ENCODE measurements at regions not wholly inside any gene's neighbourhood (a gene's known extent, or its start where the extent isn't known, plus 50 kb on each side); places are given as distances from the start of the nearest gene placed in this dataset.

DNA sequence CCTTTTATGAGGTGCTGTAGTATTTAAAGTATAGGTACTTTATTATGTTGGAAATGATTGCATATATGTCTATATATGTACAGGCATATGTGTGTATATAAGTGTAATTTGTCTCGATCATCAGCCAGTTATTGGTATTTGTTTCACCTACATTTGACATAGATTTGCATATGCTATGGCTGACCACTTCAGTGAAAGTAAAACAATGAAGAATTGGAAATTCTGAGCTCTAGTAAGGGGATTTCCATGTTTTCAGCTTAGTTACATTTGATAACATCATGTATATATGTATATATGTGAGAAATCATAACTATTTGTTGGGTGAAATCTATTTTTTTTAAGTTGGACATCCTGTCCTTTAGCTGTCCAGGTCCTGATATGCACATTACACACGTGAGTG, 1303.9 kb downstream of the EFNB2 start:
- Histone ChIP-seq H3K79me2 (ENCODE audit: low read length) (no peaks in the 10 kb centered on the region), H3K4me1 (ENCODE audit: insufficient read depth, low read length) (no peaks in the 10 kb centered on the region), H3K4me2 (ENCODE audit: low read length) (no peak overlapping the region), H3K9me2 (replicated peaks; ENCODE audit: low read length) (no peaks in the 10 kb centered on the region), H3K27ac (ENCODE audit: low read length) (no peak overlapping the region), H4K20me1 (ENCODE audit: low read length) (no peaks in the 10 kb centered on the region), H3K9me3 (ENCODE audit: low read length) (no peaks in the 10 kb centered on the region), H3K27me3 (ENCODE audit: low read length) (no peaks in the 10 kb centered on the region), H3K9ac (ENCODE audit: low read length) (no peak overlapping the region), H3K4me3 (ENCODE audit: low read length) (no peak overlapping the region), H2AFZ (ENCODE audit: low read length) (no peak overlapping the region), H3K36me3 (ENCODE audit: low read depth, low read length) (no peaks in the 10 kb centered on the region), H3F3A (ENCODE audit: low read length, unreplicated experiment) (no peaks in the 10 kb centered on the region)
- ChIA-PET POLR2A (ENCODE audit: unreplicated experiment) (no interaction called here), CTCF (no interaction called here)
- intact Hi-C loops (cut with micrococcal nuclease) = no loop called here
- no peak for ATAC-seq
- no peak for DNase-seq
- no TSS peak for BruUV-seq (replicated peaks)
- TF ChIP-seq EZH2 (IDR thresholded peaks at IDR 0.05; ENCODE audit: low read length, unreplicated experiment) (no peak), EZH2phosphoT487 (IDR thresholded peaks at IDR 0.05; ENCODE audit: borderline replicate concordance, low read length) (no peak)
- TF ChIP-seq, protein P1, sequence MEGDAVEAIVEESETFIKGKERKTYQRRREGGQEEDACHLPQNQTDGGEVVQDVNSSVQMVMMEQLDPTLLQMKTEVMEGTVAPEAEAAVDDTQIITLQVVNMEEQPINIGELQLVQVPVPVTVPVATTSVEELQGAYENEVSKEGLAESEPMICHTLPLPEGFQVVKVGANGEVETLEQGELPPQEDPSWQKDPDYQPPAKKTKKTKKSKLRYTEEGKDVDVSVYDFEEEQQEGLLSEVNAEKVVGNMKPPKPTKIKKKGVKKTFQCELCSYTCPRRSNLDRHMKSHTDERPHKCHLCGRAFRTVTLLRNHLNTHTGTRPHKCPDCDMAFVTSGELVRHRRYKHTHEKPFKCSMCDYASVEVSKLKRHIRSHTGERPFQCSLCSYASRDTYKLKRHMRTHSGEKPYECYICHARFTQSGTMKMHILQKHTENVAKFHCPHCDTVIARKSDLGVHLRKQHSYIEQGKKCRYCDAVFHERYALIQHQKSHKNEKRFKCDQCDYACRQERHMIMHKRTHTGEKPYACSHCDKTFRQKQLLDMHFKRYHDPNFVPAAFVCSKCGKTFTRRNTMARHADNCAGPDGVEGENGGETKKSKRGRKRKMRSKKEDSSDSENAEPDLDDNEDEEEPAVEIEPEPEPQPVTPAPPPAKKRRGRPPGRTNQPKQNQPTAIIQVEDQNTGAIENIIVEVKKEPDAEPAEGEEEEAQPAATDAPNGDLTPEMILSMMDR (conservative IDR thresholded peaks at IDR 0.05; ENCODE audit: low read depth, low read length) = no peak

DNA sequence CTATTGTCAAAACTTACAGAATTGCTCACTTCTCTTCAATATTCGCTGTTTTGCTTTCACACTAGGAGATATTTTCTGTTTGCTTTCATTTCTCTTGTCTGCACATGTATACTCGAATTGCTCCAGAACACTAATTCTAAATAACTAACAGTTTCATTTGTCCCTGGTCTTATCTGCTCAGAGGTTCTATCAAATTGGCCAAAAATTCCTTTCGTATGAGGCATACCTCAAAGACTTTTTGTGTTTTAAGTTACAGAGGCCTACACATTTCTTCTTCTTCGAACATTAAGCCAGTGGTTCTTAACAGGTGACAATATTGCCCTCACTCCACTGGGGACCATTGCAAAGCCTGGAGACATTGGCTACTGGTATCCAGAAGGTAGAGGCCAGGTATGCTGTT, 1314.6 kb downstream of the EFNB2 start:
- Histone ChIP-seq H3K36me3 (ENCODE audit: low read depth, low read length) (no peaks in the 10 kb centered on the region), H3K4me1 (ENCODE audit: insufficient read depth, low read length) (no peaks in the 10 kb centered on the region), H3K27me3 (ENCODE audit: low read length) (no peaks in the 10 kb centered on the region), H3K4me2 (ENCODE audit: low read length) (no peak overlapping the region), H2AFZ (ENCODE audit: low read length) (no peak overlapping the region), H3K9me2 (replicated peaks; ENCODE audit: low read length) (no peaks in the 10 kb centered on the region), H3K9ac (ENCODE audit: low read length) (no peak overlapping the region), H3K4me3 (ENCODE audit: low read length) (no peak overlapping the region), H3K9me3 (ENCODE audit: low read length) (no peaks in the 10 kb centered on the region), H4K20me1 (ENCODE audit: low read length) (no peaks in the 10 kb centered on the region), H3K79me2 (ENCODE audit: low read length) (no peaks in the 10 kb centered on the region), H3F3A (ENCODE audit: low read length, unreplicated experiment) (no peaks in the 10 kb centered on the region), H3K27ac (ENCODE audit: low read length) (no peak overlapping the region)
- intact Hi-C loops (cut with micrococcal nuclease) = no loop called here
- DNase-seq = no peak
- BruUV-seq (replicated peaks) = no TSS peak
- ATAC-seq = no peak
- TF ChIP-seq, protein P1 (conservative IDR thresholded peaks at IDR 0.05; ENCODE audit: low read depth, low read length) = no peak
- no peak for TF ChIP-seq EZH2phosphoT487 (IDR thresholded peaks at IDR 0.05; ENCODE audit: borderline replicate concordance, low read length)
- TF ChIP-seq EZH2 (IDR thresholded peaks at IDR 0.05; ENCODE audit: low read length, unreplicated experiment) = no peak
- ChIA-PET POLR2A (ENCODE audit: unreplicated experiment) (no interaction called here), CTCF (no interaction called here)

DNA sequence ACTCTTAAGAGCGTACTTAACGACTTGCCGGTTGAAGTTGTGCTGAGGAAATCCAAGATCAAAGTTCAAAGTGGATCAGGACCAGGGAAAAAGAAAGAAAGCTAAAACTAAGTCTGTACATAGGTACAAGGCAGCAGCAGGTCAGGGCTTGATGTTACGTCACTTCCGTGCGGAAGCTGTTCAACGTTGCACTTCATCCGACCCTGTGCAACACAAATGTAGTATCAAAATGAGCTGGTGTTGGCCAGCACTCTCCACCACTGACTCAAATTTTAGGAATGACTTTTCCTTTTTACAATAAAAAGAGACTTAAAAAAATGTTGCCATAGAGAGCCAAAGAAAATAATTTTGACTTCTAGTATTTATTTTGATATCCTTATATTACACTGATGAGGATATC, 1315.4 kb downstream of the EFNB2 start:
- Histone ChIP-seq H4K20me1 (ENCODE audit: low read length) (no peaks in the 10 kb centered on the region), H3K9me3 (ENCODE audit: low read length) (no peaks in the 10 kb centered on the region), H3K4me2 (ENCODE audit: low read length) (no peak overlapping the region), H3K9me2 (replicated peaks; ENCODE audit: low read length) (no peaks in the 10 kb centered on the region), H3K27me3 (ENCODE audit: low read length) (no peaks in the 10 kb centered on the region), H3K36me3 (ENCODE audit: low read depth, low read length) (no peaks in the 10 kb centered on the region), H3K27ac (ENCODE audit: low read length) (no peak overlapping the region), H3F3A (ENCODE audit: low read length, unreplicated experiment) (no peaks in the 10 kb centered on the region), H3K79me2 (ENCODE audit: low read length) (no peaks in the 10 kb centered on the region), H3K4me3 (ENCODE audit: low read length) (no peak overlapping the region), H2AFZ (ENCODE audit: low read length) (no peak overlapping the region), H3K9ac (ENCODE audit: low read length) (no peak overlapping the region), H3K4me1 (ENCODE audit: insufficient read depth, low read length) (no peaks in the 10 kb centered on the region)
- CTCF ChIA-PET = no interaction called here
- POLR2A ChIA-PET (ENCODE audit: unreplicated experiment) = no interaction called here
- no peak for TF ChIP-seq EZH2 (IDR thresholded peaks at IDR 0.05; ENCODE audit: low read length, unreplicated experiment)
- no peak for TF ChIP-seq EZH2phosphoT487 (IDR thresholded peaks at IDR 0.05; ENCODE audit: borderline replicate concordance, low read length)
- TF ChIP-seq, protein P1 (conservative IDR thresholded peaks at IDR 0.05; ENCODE audit: low read depth, low read length) = no peak
- no peak for DNase-seq
- intact Hi-C loops (cut with micrococcal nuclease) = no loop called here
- BruUV-seq (replicated peaks) = no TSS peak
- ATAC-seq = no peak
